Sigmoid colon (tissue), 3 donors: ENCODE measurements at regions not wholly inside any gene's neighbourhood (a gene's known extent, or its start where the extent isn't known, plus 50 kb on each side); places are given as distances from the start of the nearest gene placed in this dataset.

ENCODE experiments used
- POLR2A ChIP-seq, 2 donors: fragments of 450-650 bp; IDR thresholded peaks; one replicate each; pipeline ENCODE4 v1.6.1; 2016; ENCODE audit warnings: antibody characterized with exemption in 2 of 2, mild to moderate bottlenecking in 2 of 2, moderate library complexity in 2 of 2
- TF ChIP-seq, protein P1 (sequence below), 4 experiments: fragments of 450-650 bp in 3 of 4; fragments of 200-600 bp in 1 of 4; IDR thresholded peaks; one replicate each; pipeline ENCODE4 v1.5.1; 2016 to 2019; ENCODE audit warnings: antibody characterized with exemption in 4 of 4, mild to moderate bottlenecking in 3 of 4, moderate library complexity in 2 of 4

DNA sequence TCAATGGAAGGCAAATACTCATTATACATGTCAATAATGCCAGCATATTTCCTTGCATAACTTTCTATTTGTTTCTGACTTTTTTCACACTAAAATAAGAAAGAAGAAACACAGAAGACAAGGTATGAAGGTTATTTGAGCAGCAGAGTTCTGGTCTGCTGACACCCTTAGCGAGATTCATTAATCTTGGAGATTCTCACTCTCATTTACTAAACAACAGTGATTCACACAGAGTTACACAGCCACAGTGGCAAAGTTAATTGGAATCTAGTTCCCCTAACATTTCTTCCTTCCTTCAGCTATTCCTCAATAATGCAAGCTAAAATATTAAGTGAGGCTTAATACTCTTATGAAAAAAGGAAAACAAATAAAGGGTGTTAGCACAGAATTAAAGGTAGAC lies 1044.0 kb downstream of the IGSF11 start:
- TF ChIP-seq POLR2A (IDR thresholded peaks at IDR 0.05): no peak
- TF ChIP-seq, protein P1, sequence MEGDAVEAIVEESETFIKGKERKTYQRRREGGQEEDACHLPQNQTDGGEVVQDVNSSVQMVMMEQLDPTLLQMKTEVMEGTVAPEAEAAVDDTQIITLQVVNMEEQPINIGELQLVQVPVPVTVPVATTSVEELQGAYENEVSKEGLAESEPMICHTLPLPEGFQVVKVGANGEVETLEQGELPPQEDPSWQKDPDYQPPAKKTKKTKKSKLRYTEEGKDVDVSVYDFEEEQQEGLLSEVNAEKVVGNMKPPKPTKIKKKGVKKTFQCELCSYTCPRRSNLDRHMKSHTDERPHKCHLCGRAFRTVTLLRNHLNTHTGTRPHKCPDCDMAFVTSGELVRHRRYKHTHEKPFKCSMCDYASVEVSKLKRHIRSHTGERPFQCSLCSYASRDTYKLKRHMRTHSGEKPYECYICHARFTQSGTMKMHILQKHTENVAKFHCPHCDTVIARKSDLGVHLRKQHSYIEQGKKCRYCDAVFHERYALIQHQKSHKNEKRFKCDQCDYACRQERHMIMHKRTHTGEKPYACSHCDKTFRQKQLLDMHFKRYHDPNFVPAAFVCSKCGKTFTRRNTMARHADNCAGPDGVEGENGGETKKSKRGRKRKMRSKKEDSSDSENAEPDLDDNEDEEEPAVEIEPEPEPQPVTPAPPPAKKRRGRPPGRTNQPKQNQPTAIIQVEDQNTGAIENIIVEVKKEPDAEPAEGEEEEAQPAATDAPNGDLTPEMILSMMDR (IDR thresholded peaks at IDR 0.05): no peak
